ENCODE measurements at regions not wholly inside any gene's neighbourhood (a gene's known extent, or its start where the extent isn't known, plus 50 kb on each side); places are given as distances from the start of the nearest gene placed in this dataset.

DNA sequence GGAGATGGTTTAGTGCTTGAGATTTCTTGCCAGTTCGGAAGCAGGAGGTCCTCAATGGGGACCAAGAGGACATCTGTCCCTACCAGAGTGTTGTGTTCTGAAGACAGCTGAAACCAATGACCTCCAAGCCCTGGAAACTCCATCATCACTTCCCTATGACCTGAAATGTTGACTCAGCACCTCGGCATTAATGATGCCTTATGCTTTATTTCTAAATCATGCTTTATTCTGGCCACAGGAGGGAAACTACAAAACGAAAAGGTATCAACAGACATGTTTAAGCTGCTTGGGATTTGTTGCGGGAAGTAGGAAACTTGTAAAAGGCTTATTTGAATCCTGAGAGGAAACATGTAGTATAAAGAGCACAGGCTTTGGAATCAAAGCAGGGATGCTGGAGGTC lies 389.1 kb upstream of the CHD6 start:
- no peaks in the 10 kb centered on the region for H3K79me2 ChIP-seq (ENCODE audit: control insufficient read depth in 1 of 2, insufficient read depth in 2 of 2, low read length in 2 of 2)
- H2BK15ac ChIP-seq (ENCODE audit: low read length) = 0 out of 2 replicates have a peak overlapping the region, but pooled peaks have one; percentile 61
- H3K9ac ChIP-seq (replicated peaks in 1 of 4; ENCODE audit: extremely low read depth in 1 of 4, low read depth in 3 of 4, low read length in 3 of 4) = no peak overlapping the region
- no peak overlapping the region for H3K23ac ChIP-seq (ENCODE audit: insufficient read length)
- no peak overlapping the region for H2BK120ac ChIP-seq (replicated peaks; ENCODE audit: low read depth, low read length)
- no peaks in the 10 kb centered on the region for H3K23me2 ChIP-seq (ENCODE audit: low read depth, low read length)
- DNase-seq (ENCODE audit: low read depth in 1 of 2, low spot score in 2 of 2) (no peak), FAIRE-seq (no peak)
- POLR2A ChIA-PET (ENCODE audit: partially characterized antibody) = no interaction called here
- H4K91ac ChIP-seq (replicated peaks; ENCODE audit: insufficient read length, low read length) = no peak overlapping the region
- no peak overlapping the region for H3K4ac ChIP-seq (replicated peaks; ENCODE audit: insufficient read length, low read depth, low read length)
- H3K56ac ChIP-seq (replicated peaks; ENCODE audit: insufficient read length, low read depth, low read length) = no peak overlapping the region
- H4K5ac ChIP-seq (ENCODE audit: insufficient read length, low read depth, low read length) = no peak overlapping the region
- H3K79me1 ChIP-seq (ENCODE audit: low read depth, low read length) = no peaks in the 10 kb centered on the region
- H2BK12ac ChIP-seq (ENCODE audit: low read depth, low read length) = no peak overlapping the region
- no peak overlapping the region for H3K4me2 ChIP-seq (ENCODE audit: insufficient read depth in 1 of 2, low read depth in 2 of 2, low read length in 2 of 2)
- H3K4me3 ChIP-seq (ENCODE audit: extremely low read depth in 1 of 4, insufficient read depth in 2 of 4, low read depth in 3 of 4, low read length in 4 of 4) = no peak overlapping the region
- H2AFZ ChIP-seq (ENCODE audit: low read length) = no peak overlapping the region
- H4K20me1 ChIP-seq (replicated peaks in 1 of 2; ENCODE audit: control insufficient read depth in 1 of 2, insufficient read depth in 2 of 2, low read length in 2 of 2) = no peaks in the 10 kb centered on the region
- CTCF ChIA-PET (ENCODE audit: partially characterized antibody) = interaction anchor here (1.1 to 3.0 kb wide), 2 partner anchors 11 to 50 kb away, joined by 3 to 13 read pairs; no protein-coding TSS in a partner anchor
- 91% methylated on average over 4 of the region's 4 CpGs; no CpG with 5 or more reads in 1 of the 2 experiments for WGBS, 2 experiments (ENCODE audit: extremely low coverage in 1 of 2, insufficient coverage in 1 of 2, insufficient read length in 1 of 2, insufficient replicate concordance in 2 of 2, low coverage in 1 of 2, low lambda C conversion rate in 2 of 2, missing lambda C conversion rate in 1 of 2)
- no peak overlapping the region for H3K14ac ChIP-seq (ENCODE audit: insufficient read length)
- H3K9me3 ChIP-seq (ENCODE audit: insufficient read depth in 2 of 2, low read depth in 1 of 2, low read length in 1 of 2) = peaks cover 18 to 19% of the 10 kb centered on the region in 2 experiments
- no peaks in the 10 kb centered on the region for H3K27me3 ChIP-seq (replicated peaks in 1 of 4; ENCODE audit: control insufficient read depth in 3 of 4, extremely low read depth in 1 of 4, insufficient read depth in 3 of 4, low read length in 3 of 4)
- no peak overlapping the region for H3K27ac ChIP-seq (ENCODE audit: low read depth, low read length)
- no peak overlapping the region for H2AK5ac ChIP-seq (ENCODE audit: low read depth, low read length)
- no peaks in the 10 kb centered on the region for H3K36me3 ChIP-seq (ENCODE audit: control insufficient read depth in 2 of 4, insufficient read depth in 4 of 4, low read length in 3 of 4)
- H3K18ac ChIP-seq (ENCODE audit: extremely low read depth, low read length) = no peak overlapping the region
- peaks cover 0 to 7% (median 0%) of the 10 kb centered on the region in 4 experiments; a peak in 1 of 7 replicates for H3K4me1 ChIP-seq (replicated peaks in 1 of 4; ENCODE audit: control insufficient read depth in 3 of 4, insufficient read depth in 4 of 4, low read length in 3 of 4)
- no peak overlapping the region for H2BK20ac ChIP-seq (ENCODE audit: low read length)
- H2BK5ac ChIP-seq (ENCODE audit: low read depth, low read length) = no peak overlapping the region
- no peak overlapping the region for H4K8ac ChIP-seq (ENCODE audit: extremely low read depth, insufficient read depth, low read length)
- TF ChIP-seq CREB1 (IDR thresholded peaks at IDR 0.05) = no peak
- no peak for TF ChIP-seq GABPA (IDR thresholded peaks at IDR 0.05; ENCODE audit: borderline replicate concordance, insufficient read depth, low read length)
- TF ChIP-seq TAF7 (optimal IDR thresholded peaks at IDR 0.05; ENCODE audit: borderline replicate concordance, low read depth, low read length) = no peak
- no peak for TF ChIP-seq EGR1 (IDR thresholded peaks at IDR 0.05; ENCODE audit: borderline replicate concordance, low read depth, low read length)

All from H1 (cell line).